Activated naive CD4-positive, alpha-beta T cell treated with anti-CD3 and anti-CD28 coated beads for 36 hours (primary cell): ENCODE measurements at regions not wholly inside any gene's neighbourhood (a gene's known extent, or its start where the extent isn't known, plus 50 kb on each side); places are given as distances from the start of the nearest gene placed in this dataset.

ENCODE experiments used
- CTCF ChIA-PET: fragments of 350-600 bp; sonication (Branson Sonifier 250); formaldehyde crosslinking; loops from one replicate; lab custom pipeline; 2021; ENCODE audit warnings: antibody characterized with exemption; lab: Charles Lee
- DNase-seq: peaks from one replicate; pipeline ENCODE4 v3.0.0-alpha.2; 2020
- H3K27ac Mint-ChIP-seq: one replicate; pipeline ENCODE4 v1.8.0; 2021; ENCODE audit warnings: mild to moderate bottlenecking, mixed read lengths
- H3K27me3 Mint-ChIP-seq: one replicate; pipeline ENCODE4 v1.8.0; 2021; ENCODE audit warnings: low read depth, mixed read lengths
- H3K36me3 Mint-ChIP-seq: one replicate; pipeline ENCODE4 v1.8.0; 2021; ENCODE audit warnings: low read depth, mixed read lengths
- H3K4me1 Mint-ChIP-seq: one replicate; pipeline ENCODE4 v1.8.0; 2021; ENCODE audit warnings: low read depth, mixed read lengths
- H3K4me3 Mint-ChIP-seq: one replicate; pipeline ENCODE4 v1.8.0; 2021; ENCODE audit warnings: mild to moderate bottlenecking, moderate library complexity, mixed read lengths
- H3K9me3 Mint-ChIP-seq: one replicate; pipeline ENCODE4 v1.8.0; 2021; ENCODE audit warnings: mixed read lengths
- intact Hi-C: fragments of 100-400 bp; cut with micrococcal nuclease; formaldehyde crosslinking; loops from one replicate; pipeline ENCODE4 v1.15.1; 2023

- H3K36me3 Mint-ChIP-seq = no peaks in the 10 kb centered on the region
- H3K4me1 Mint-ChIP-seq = no peaks in the 10 kb centered on the region
- no peak for DNase-seq
- no peak overlapping the region for H3K4me3 Mint-ChIP-seq
- H3K9me3 Mint-ChIP-seq = no peaks in the 10 kb centered on the region
- peaks cover 2% of the 10 kb centered on the region for H3K27me3 Mint-ChIP-seq
- intact Hi-C loops = no loop called here
- CTCF ChIA-PET = no interaction called here
- H3K27ac Mint-ChIP-seq = no peak overlapping the region
Measured at GRCh38 chr3:190790185-190790584, 72.3 kb downstream of the GMNC start.

GRCh38 chr3:190786898-190787297, 75.6 kb downstream of the GMNC start:
- no peaks in the 10 kb centered on the region for H3K36me3 Mint-ChIP-seq
- no peak for DNase-seq
- H3K4me3 Mint-ChIP-seq = no peak overlapping the region
- H3K9me3 Mint-ChIP-seq = no peaks in the 10 kb centered on the region
- H3K4me1 Mint-ChIP-seq = no peaks in the 10 kb centered on the region
- peaks cover 2% of the 10 kb centered on the region for H3K27me3 Mint-ChIP-seq
- intact Hi-C loops = no loop called here
- CTCF ChIA-PET = no interaction called here
- no peak overlapping the region for H3K27ac Mint-ChIP-seq

- H3K4me1 Mint-ChIP-seq = no peaks in the 10 kb centered on the region
- no peaks in the 10 kb centered on the region for H3K36me3 Mint-ChIP-seq
- no peaks in the 10 kb centered on the region for H3K9me3 Mint-ChIP-seq
- no peak overlapping the region for H3K27ac Mint-ChIP-seq
- H3K27me3 Mint-ChIP-seq = peaks cover 2% of the 10 kb centered on the region
- H3K4me3 Mint-ChIP-seq = no peak overlapping the region
- no peak for DNase-seq
- CTCF ChIA-PET = no interaction called here
- intact Hi-C loops = no loop called here
Measured at GRCh38 chr3:190785047-190785446, 77.4 kb downstream of the GMNC start.

GRCh38 chr3:190780524-190780923, 82.0 kb downstream of the GMNC start:
- no peak overlapping the region for H3K27ac Mint-ChIP-seq
- no peaks in the 10 kb centered on the region for H3K4me1 Mint-ChIP-seq
- no peak for DNase-seq
- intact Hi-C loops = no loop called here
- H3K36me3 Mint-ChIP-seq = no peaks in the 10 kb centered on the region
- no peak overlapping the region for H3K4me3 Mint-ChIP-seq
- no peaks in the 10 kb centered on the region for H3K27me3 Mint-ChIP-seq
- CTCF ChIA-PET = no interaction called here
- H3K9me3 Mint-ChIP-seq = no peaks in the 10 kb centered on the region

- H3K27ac Mint-ChIP-seq = no peak overlapping the region
- no peak for DNase-seq
- no peak overlapping the region for H3K4me3 Mint-ChIP-seq
- intact Hi-C loops = no loop called here
- H3K4me1 Mint-ChIP-seq = no peaks in the 10 kb centered on the region
- H3K27me3 Mint-ChIP-seq = no peaks in the 10 kb centered on the region
- H3K9me3 Mint-ChIP-seq = peaks cover 7% of the 10 kb centered on the region
- CTCF ChIA-PET = no interaction called here
- H3K36me3 Mint-ChIP-seq = no peaks in the 10 kb centered on the region
Measured at GRCh38 chr3:190774633-190775032, 87.9 kb downstream of the GMNC start.

GRCh38 chr3:190773948-190774347, 88.5 kb downstream of the GMNC start:
- Mint-ChIP-seq H3K27ac (no peak overlapping the region), H3K36me3 (no peaks in the 10 kb centered on the region), H3K27me3 (no peaks in the 10 kb centered on the region), H3K9me3 (peaks cover 7% of the 10 kb centered on the region), H3K4me1 (no peaks in the 10 kb centered on the region), H3K4me3 (no peak overlapping the region)
- intact Hi-C loops = no loop called here
- CTCF ChIA-PET = no interaction called here
- DNase-seq = no peak

- no peak for DNase-seq
- Mint-ChIP-seq H3K4me3 (no peak overlapping the region), H3K27ac (no peak overlapping the region), H3K9me3 (peaks cover 7% of the 10 kb centered on the region), H3K36me3 (no peaks in the 10 kb centered on the region), H3K27me3 (no peaks in the 10 kb centered on the region), H3K4me1 (no peaks in the 10 kb centered on the region)
- CTCF ChIA-PET = no interaction called here
- intact Hi-C loops = no loop called here
Measured at GRCh38 chr3:190772831-190773230, 89.7 kb downstream of the GMNC start.

- H3K27ac Mint-ChIP-seq = no peak overlapping the region
- no peaks in the 10 kb centered on the region for H3K36me3 Mint-ChIP-seq
- DNase-seq = no peak
- no peaks in the 10 kb centered on the region for H3K4me1 Mint-ChIP-seq
- H3K9me3 Mint-ChIP-seq = peaks cover 4% of the 10 kb centered on the region
- CTCF ChIA-PET = no interaction called here
- no peak overlapping the region for H3K4me3 Mint-ChIP-seq
- intact Hi-C loops = no loop called here
- no peaks in the 10 kb centered on the region for H3K27me3 Mint-ChIP-seq
Measured at GRCh38 chr3:190768891-190769290, 93.6 kb downstream of the GMNC start.

GRCh38 chr3:190767851-190768250, 94.6 kb downstream of the GMNC start:
- no peak overlapping the region for H3K27ac Mint-ChIP-seq
- no peaks in the 10 kb centered on the region for H3K27me3 Mint-ChIP-seq
- H3K36me3 Mint-ChIP-seq = no peaks in the 10 kb centered on the region
- H3K4me1 Mint-ChIP-seq = no peaks in the 10 kb centered on the region
- H3K4me3 Mint-ChIP-seq = no peak overlapping the region
- peaks cover under 1% of the 10 kb centered on the region for H3K9me3 Mint-ChIP-seq
- no peak for DNase-seq
- CTCF ChIA-PET = no interaction called here
- intact Hi-C loops = no loop called here

GRCh38 chr3:190764231-190765134, 98.0 kb downstream of the GMNC start:
- Mint-ChIP-seq H3K27me3 (no peaks in the 10 kb centered on the region), H3K36me3 (no peaks in the 10 kb centered on the region), H3K4me1 (no peaks in the 10 kb centered on the region), H3K9me3 (no peaks in the 10 kb centered on the region), H3K4me3 (no peak overlapping the region), H3K27ac (no peak overlapping the region)
- CTCF ChIA-PET = interaction anchor here (0.7 kb wide), 1 partner anchor 59 kb away, joined by 3 read pairs; no protein-coding TSS in a partner anchor
- no peak for DNase-seq
- intact Hi-C loops = no loop called here

GRCh38 chr3:190762801-190763200, 99.7 kb downstream of the GMNC start:
- H3K4me3 Mint-ChIP-seq = no peak overlapping the region
- no peaks in the 10 kb centered on the region for H3K27me3 Mint-ChIP-seq
- H3K36me3 Mint-ChIP-seq = no peaks in the 10 kb centered on the region
- H3K9me3 Mint-ChIP-seq = no peaks in the 10 kb centered on the region
- DNase-seq = no peak
- CTCF ChIA-PET = no interaction called here
- no peaks in the 10 kb centered on the region for H3K4me1 Mint-ChIP-seq
- intact Hi-C loops = no loop called here
- no peak overlapping the region for H3K27ac Mint-ChIP-seq

- Mint-ChIP-seq H3K4me1 (no peaks in the 10 kb centered on the region), H3K36me3 (no peaks in the 10 kb centered on the region), H3K4me3 (no peak overlapping the region), H3K9me3 (no peaks in the 10 kb centered on the region), H3K27me3 (no peaks in the 10 kb centered on the region), H3K27ac (no peak overlapping the region)
- CTCF ChIA-PET = no interaction called here
- intact Hi-C loops = no loop called here
- DNase-seq = no peak
Measured at GRCh38 chr3:190747571-190747970, 114.9 kb downstream of the GMNC start.

- intact Hi-C loops = no loop called here
- Mint-ChIP-seq H3K27me3 (no peaks in the 10 kb centered on the region), H3K4me3 (no peak overlapping the region), H3K27ac (no peak overlapping the region), H3K4me1 (no peaks in the 10 kb centered on the region), H3K9me3 (no peaks in the 10 kb centered on the region), H3K36me3 (no peaks in the 10 kb centered on the region)
- no peak for DNase-seq
- CTCF ChIA-PET = no interaction called here
Measured at GRCh38 chr3:190746986-190747385, 115.5 kb downstream of the GMNC start.
